HG03135 (cell line): ENCODE measurements at regions not wholly inside any gene's neighbourhood (a gene's known extent, or its start where the extent isn't known, plus 50 kb on each side); places are given as distances from the start of the nearest gene placed in this dataset.
"Not testable (repeated sequence)": the region's sequence is repeated elsewhere in the genome, so short reads cannot be mapped to it uniquely, and the experiment has no call there.

Source experiments
- ATAC-seq: cut with Tn5 transposase; IDR thresholded peaks from one replicate; pipeline ENCODE4 v1.9.1; 2021; ENCODE audit warnings: mild to moderate bottlenecking, moderate library complexity; ENCODE audit not compliant: unreplicated experiment

DNA sequence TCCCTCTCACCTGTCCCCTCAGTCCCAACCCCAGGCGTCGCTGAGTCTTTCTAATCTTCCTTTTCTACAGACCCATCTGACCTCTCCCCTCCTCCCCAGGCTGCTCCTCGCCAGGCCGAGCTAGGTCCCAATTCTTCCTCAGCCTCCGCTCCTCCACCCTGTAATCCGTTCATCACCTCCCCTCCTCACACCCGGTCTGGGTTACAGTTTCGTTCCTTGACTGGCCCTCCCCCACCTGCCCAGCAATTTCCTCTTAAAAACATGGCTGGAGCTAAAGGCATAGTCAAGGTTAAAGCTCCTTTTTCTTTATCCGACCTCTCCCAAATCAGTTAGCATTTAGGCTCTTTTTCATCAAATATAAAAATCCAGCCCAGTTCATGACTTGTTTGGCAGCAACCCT, 262.0 kb downstream of the SMARCA2 start:
- ATAC-seq = not testable (repeated sequence)

DNA sequence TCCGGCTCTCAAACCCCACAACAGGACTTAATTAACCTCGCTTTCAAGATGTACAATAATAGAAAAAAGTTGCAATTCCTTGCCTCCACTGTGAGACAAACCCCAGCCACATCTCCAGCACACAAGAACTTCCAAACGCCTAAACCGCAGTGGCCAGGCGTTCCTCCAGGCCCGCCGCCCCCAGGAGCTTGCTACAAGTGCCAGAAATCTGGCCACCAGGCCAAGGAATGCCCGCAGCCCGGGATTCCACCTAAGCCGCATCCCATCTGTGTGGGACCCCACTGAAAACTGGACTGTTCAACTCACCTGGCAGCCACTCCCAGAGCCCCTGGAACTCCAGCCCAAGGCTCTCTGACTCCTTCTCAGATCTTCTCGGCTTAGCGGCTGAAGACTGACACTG, 262.5 kb downstream of the SMARCA2 start:
- not testable (repeated sequence) for ATAC-seq

DNA sequence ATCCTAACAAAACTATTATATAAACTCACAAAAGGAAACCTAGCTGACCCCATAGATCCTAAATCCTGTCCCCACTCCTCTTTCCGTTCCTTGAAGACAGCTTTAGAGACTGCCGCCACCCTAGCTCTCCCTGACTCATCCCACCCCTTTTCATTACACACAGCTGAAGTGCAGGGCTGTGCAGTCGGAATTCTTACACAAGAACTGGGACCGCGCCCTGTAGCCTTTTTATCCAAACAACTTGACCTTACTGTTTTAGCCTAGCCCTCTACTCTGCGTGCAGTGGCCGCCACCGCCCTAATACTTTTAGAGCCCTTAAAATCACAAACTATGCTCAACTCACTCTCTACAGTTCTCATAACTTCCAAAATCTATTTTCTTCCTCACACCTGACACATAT, 264.0 kb downstream of the SMARCA2 start:
- ATAC-seq = not testable (repeated sequence)

- ATAC-seq = no peak
Observed at GRCh38 chr9:2281031-2281802, 266.1 kb downstream of the SMARCA2 start.

DNA sequence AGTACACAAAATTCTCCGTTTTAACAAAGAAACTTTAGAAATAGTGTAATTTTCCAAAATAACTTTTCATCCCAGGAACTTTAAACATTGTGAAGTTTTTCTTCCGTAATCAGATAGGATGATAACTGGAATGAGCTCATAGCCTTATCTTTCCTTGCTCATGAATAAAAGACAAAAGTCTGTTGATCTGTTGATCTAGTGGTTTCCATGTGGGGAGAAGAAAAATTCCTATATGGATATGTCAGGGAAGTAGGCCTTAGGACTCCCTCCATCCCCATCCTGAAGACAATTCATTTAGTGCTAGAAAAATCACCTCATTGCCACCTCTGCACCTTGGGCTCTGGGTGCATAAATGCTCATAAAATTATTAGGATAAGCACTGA, 266.6 kb downstream of the SMARCA2 start:
- no peak for ATAC-seq

GRCh38 chr9:2284770-2285169, 269.6 kb downstream of the SMARCA2 start:
- ATAC-seq = no peak

- ATAC-seq = no peak
Observed at GRCh38 chr9:2285416-2286332, 270.5 kb downstream of the SMARCA2 start.

DNA sequence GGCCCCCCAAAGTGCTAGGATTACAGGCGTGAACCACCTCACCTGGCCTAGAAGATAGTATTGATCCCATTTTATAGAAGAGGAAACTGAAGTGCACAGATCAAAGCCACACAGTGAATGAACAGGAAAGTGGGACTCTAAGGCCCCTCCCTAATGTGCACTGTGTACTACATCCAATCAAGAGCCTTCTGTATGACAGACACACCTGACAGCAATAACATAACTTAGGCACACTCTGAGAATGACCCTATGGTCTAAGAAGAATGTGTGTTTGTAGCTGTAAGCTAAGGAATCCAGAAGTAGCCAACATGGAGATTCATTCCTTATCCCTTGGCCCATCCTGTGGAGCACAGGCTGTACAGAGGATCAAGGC, 271.2 kb downstream of the SMARCA2 start:
- no peak for ATAC-seq

DNA sequence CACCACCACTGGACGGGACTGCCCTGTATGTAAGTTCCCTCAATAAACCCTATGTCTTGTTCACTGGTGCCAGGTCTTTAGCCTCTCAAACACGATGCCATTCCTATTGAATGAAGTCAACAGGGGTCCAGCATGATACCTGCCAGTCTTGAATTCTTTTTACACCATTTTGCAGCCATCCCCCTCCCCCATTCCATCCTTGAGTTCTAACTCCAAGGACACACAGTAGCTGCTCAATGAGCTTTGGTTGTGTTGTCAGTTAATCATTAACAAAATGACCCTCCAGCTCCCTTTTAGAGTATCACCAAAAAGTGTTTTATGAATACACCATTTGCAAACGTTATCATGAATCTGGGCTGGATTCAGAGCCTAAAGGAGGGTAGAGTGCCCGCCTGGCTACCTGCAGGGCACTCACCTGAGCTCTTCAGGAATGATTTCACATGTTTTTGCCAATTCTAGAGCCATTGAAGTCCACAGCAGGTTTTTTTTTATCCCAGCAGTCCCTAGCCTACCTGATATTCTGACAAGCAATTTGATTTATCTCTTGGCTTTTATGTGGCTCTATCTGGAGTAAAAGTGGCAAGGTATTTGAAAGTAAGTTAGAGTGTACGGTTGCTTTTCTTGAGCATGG, 271.8 kb downstream of the SMARCA2 start:
- no peak for ATAC-seq

DNA sequence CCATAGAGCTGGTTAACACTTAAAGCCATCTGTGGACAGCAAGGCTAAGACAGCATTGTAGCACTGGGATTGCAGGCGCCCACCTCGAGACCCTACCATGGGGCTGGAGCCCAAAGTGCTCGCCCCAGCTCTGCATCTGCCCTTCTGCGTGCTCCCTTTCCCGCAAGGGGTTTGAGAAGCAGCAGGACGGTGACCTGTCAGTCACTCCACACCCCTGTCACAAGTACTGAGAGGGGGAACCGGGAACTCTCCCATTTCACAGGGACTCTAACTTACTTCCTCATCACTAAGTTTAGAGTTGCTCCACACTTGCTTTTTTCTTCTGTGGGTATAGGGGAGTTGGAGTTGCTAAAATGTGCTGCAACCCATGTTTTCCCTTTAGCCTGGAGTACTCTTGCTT, 273.2 kb downstream of the SMARCA2 start:
- ATAC-seq = no peak

GRCh38 chr9:2289263-2289662, 274.1 kb downstream of the SMARCA2 start:
- ATAC-seq = no peak

- ATAC-seq = no peak
Observed at GRCh38 chr9:2290382-2290781, 275.2 kb downstream of the SMARCA2 start.

GRCh38 chr9:2291980-2292704, 277.0 kb downstream of the SMARCA2 start:
- ATAC-seq = no peak

GRCh38 chr9:2292733-2293132, 277.6 kb downstream of the SMARCA2 start:
- ATAC-seq = no peak

DNA sequence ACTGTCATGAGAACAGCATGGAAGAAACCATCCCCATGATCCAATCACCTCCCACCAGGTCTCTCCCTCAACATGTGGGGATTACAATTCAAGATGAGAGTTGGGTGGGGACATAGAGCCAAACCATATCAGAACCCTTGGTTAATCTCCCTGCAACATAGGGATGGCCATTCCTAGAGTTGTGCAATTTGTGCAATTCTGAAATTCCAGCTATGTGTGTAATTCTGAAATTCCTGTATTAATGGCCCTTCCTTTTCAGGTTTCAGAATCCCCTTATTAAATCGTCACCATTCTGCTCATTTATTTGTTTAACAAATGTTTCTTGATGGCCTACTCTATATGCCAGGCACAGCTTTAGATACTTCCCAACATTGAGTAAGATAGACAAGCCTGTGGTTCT, 282.6 kb downstream of the SMARCA2 start:
- ATAC-seq = no peak

- no peak for ATAC-seq
Observed at GRCh38 chr9:2298217-2298616, 283.1 kb downstream of the SMARCA2 start.

DNA sequence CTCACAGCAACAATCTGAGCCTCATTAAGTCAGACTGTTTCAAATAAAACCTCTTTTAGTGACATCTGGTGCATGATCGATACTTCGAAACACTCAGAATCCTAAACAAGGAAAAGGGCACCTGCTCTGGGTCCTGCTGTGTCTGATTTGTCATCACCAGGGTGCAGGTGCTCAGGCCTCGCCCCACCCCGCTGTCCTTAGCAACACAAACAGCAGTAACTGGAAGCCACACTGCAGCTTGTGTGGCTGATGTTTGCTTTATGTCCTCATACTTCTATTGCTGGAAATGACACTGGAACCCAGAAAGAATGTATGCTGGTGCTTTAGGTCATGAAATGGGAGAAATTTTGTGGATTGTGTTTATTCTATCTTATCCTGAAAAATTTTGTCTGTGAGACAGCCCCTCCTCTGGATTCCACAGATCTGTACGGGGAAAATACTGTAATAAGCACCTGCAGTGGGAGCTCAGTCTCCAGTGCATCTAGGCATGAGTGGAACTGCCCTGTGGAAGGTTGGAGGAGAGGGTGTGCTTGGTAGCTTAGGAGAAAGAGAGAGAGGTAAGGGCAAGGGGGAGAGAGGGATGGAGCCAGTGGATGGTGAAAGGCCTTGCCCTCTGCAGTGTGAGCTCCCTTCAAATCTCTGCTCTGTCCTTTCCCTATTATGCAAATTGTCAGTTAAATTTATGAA, 284.2 kb downstream of the SMARCA2 start:
- ATAC-seq = no peak

- ATAC-seq = no peak
Observed at GRCh38 chr9:2299843-2300205, 284.7 kb downstream of the SMARCA2 start.

DNA sequence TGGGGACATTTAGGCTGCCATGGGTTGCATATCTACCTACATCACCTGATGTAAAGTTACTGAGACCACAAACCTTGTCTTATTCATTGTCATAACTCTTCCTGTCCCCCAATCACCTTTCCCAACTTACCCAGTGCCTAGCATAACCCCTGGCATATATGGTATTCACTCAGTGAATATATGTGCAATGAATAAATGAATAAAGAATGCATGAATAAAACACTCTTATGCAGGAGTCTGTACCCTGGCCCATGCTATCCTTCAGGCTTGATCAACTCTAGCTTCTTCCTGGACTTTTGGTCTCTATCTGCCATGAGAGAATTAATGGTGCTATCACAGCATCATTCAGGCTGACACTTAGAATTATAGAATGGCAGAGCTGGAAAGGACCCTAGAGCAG, 285.2 kb downstream of the SMARCA2 start:
- no peak for ATAC-seq

DNA sequence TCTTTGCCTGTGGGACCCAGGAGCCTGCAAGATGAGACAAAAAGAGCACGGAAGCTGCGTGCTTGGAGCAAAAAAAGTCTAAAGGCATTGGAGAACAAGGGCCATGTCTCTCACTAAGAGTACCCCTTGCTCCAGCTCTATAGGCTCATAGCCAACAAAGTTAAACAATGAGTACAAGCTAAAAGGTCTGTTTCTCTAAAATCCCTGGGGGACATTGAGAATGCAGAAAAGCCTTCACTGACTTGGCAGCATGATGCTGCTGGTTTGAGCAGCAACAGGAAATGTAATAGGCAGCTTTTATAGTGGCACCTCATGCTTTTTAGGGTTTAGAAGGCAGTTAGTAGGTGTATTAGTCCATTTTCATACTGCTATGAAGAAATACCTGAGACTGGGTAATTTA, 287.5 kb downstream of the SMARCA2 start:
- no peak for ATAC-seq

DNA sequence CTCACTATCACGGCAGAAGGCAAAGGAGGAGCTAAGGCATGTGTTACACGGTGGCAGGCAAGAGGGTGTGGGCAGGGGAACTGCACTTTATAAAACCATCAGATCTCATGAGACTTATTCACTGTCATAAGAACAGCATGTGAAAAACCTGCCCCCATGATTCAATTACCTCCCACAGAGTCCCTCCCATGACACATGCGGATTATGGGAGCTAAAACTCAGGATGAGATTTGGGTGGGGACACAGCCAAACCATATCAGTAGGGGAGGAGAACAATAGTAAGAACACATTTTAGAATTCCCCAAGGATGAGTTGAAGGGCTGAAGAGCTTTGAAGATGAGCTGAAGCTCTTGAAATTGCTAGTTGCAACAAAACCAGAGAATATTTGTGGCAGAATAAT, 287.9 kb downstream of the SMARCA2 start:
- ATAC-seq = no peak
